H1 (cell line): ENCODE measurements at regions not wholly inside any gene's neighbourhood (a gene's known extent, or its start where the extent isn't known, plus 50 kb on each side); places are given as distances from the start of the nearest gene placed in this dataset.

Source experiments
- CTCF ChIA-PET: fragments of 300-600 bp; sonication (Branson Sonifier 250); formaldehyde crosslinking; loops from one replicate; lab custom pipeline; 2021; ENCODE audit not compliant: partially characterized antibody; lab: Charles Lee
- POLR2A ChIA-PET: fragments of 300-600 bp; sonication (Branson Sonifier 250); formaldehyde crosslinking; loops from one replicate; lab custom pipeline; 2021; ENCODE audit warnings: inconsistent platforms; ENCODE audit not compliant: partially characterized antibody; lab: Charles Lee
- DNase-seq, 2 experiments: peaks; one replicate each; pipeline versions ENCODE4 v3.0.0 to v3.0.0-alpha.2; 2010 to 2022; ENCODE audit warnings: low spot score in 2 of 2, low read depth in 1 of 2, mixed read lengths in 1 of 2
- FAIRE-seq: peaks from 2 replicates; lab custom pipeline; 2011; peaks lifted over from hg19 to GRCh38; lab: Jason Lieb, UNC
- H2AFZ ChIP-seq: 2 replicates; pipeline ENCODE4 v1.8.1; 2012; ENCODE audit warnings: low read length, inconsistent platforms
- H2AK5ac ChIP-seq: 2 replicates; pipeline ENCODE4 v1.6.1; 2013; ENCODE audit warnings: low read depth, low read length
- H2BK120ac ChIP-seq: replicated peaks from 2 replicates; pipeline ENCODE3; 2013; ENCODE audit warnings: low read depth, low read length, inconsistent platforms
- H2BK12ac ChIP-seq: 2 replicates; pipeline ENCODE4 v1.6.1; 2013; ENCODE audit warnings: low read depth, low read length
- H2BK15ac ChIP-seq: 2 replicates; pipeline ENCODE4 v1.6.1; 2013; ENCODE audit warnings: low read length
- H2BK20ac ChIP-seq: 2 replicates; pipeline ENCODE4 v1.6.1; 2013; ENCODE audit warnings: low read length
- H2BK5ac ChIP-seq: 2 replicates; pipeline ENCODE4 v1.6.1; 2013; ENCODE audit warnings: low read depth, low read length
- H3K14ac ChIP-seq: 2 replicates; pipeline ENCODE4 v1.6.1; 2013; ENCODE audit warnings: inconsistent platforms; ENCODE audit not compliant: insufficient read length
- H3K18ac ChIP-seq: 2 replicates; pipeline ENCODE4 v1.6.1; 2013; ENCODE audit warnings: low read length; ENCODE audit errors: extremely low read depth
- H3K23ac ChIP-seq: 2 replicates; pipeline ENCODE4 v1.6.1; 2013; ENCODE audit warnings: inconsistent platforms; ENCODE audit not compliant: insufficient read length
- H3K23me2 ChIP-seq: 2 replicates; pipeline ENCODE4 v1.6.1; 2013; ENCODE audit warnings: low read depth, low read length
- H3K27ac ChIP-seq: 2 replicates; pipeline ENCODE4 v1.6.1; 2011; ENCODE audit warnings: low read depth, low read length, inconsistent platforms
- H3K27me3 ChIP-seq, 4 experiments: replicated peaks in 1 of 4; 1 replicate in 1 of 4; 2 replicates in 3 of 4; pipeline versions ENCODE4 v1.6.1 to v1.8.1; 2011 to 2013; ENCODE audit warnings: low read length in 3 of 4, mild to moderate bottlenecking in 3 of 4, inconsistent platforms in 2 of 4, mixed read lengths in 2 of 4, moderate library complexity in 1 of 4; ENCODE audit not compliant: control insufficient read depth in 3 of 4, insufficient read depth in 3 of 4; ENCODE audit errors: extremely low read depth in 1 of 4
- H3K36me3 ChIP-seq, 4 experiments: 2 replicates each; pipeline versions ENCODE4 v1.6.1 to v1.8.1; 2011 to 2013; ENCODE audit warnings: mild to moderate bottlenecking in 4 of 4, low read length in 3 of 4, moderate library complexity in 2 of 4, control low read depth in 1 of 4, inconsistent platforms in 1 of 4; ENCODE audit not compliant: insufficient read depth in 4 of 4, control insufficient read depth in 2 of 4
- H3K4ac ChIP-seq: replicated peaks from 2 replicates; pipeline ENCODE3; 2013; ENCODE audit warnings: low read length, low read depth, mixed read lengths, inconsistent platforms; ENCODE audit not compliant: insufficient read length
- H3K4me1 ChIP-seq, 4 experiments: replicated peaks in 1 of 4; 1 replicate in 1 of 4; 2 replicates in 3 of 4; pipeline versions ENCODE4 v1.6.1 to v1.8.1; 2011 to 2013; ENCODE audit warnings: low read length in 3 of 4, inconsistent platforms in 2 of 4, mixed read lengths in 1 of 4; ENCODE audit not compliant: insufficient read depth in 4 of 4, control insufficient read depth in 3 of 4
- H3K4me2 ChIP-seq, 2 experiments: 2 replicates each; pipeline versions ENCODE4 v1.6.1 to v1.8.1; 2011 to 2013; ENCODE audit warnings: low read depth in 2 of 2, low read length in 2 of 2, control low read depth in 1 of 2, inconsistent platforms in 1 of 2, mild to moderate bottlenecking in 1 of 2; ENCODE audit not compliant: insufficient read depth in 1 of 2
- H3K4me3 ChIP-seq, 4 experiments: fragments of 200-600, 300-600 bp in 1 of 4; sonication (generic), shearing (Covaris generic), sonication (Bioruptor Twin) in 1 of 4; 2 replicates each; pipeline versions ENCODE4 v1.5.1 to v1.8.1; 2011 to 2016; ENCODE audit warnings: low read length in 4 of 4, low read depth in 3 of 4, control low read depth in 2 of 4, inconsistent platforms in 2 of 4, mild to moderate bottlenecking in 2 of 4, mixed read lengths in 1 of 4, moderate library complexity in 1 of 4; ENCODE audit not compliant: insufficient read depth in 2 of 4; ENCODE audit errors: extremely low read depth in 1 of 4
- H3K56ac ChIP-seq: replicated peaks from 2 replicates; pipeline ENCODE3; 2013; ENCODE audit warnings: low read depth, mild to moderate bottlenecking, mixed read lengths, low read length, inconsistent platforms; ENCODE audit not compliant: insufficient read length
- H3K79me1 ChIP-seq: 2 replicates; pipeline ENCODE4 v1.6.1; 2013; ENCODE audit warnings: low read depth, low read length, control low read depth
- H3K79me2 ChIP-seq, 2 experiments: 2 replicates each; pipeline versions ENCODE4 v1.6.1 to v1.8.1; 2012 to 2013; ENCODE audit warnings: low read length in 2 of 2, mild to moderate bottlenecking in 2 of 2, inconsistent platforms in 1 of 2; ENCODE audit not compliant: insufficient read depth in 2 of 2, control insufficient read depth in 1 of 2
- H3K9ac ChIP-seq, 4 experiments: replicated peaks in 1 of 4; 1 replicate in 1 of 4; 2 replicates in 3 of 4; pipeline versions ENCODE4 v1.6.1 to v1.8.1; 2011 to 2013; ENCODE audit warnings: low read depth in 3 of 4, low read length in 3 of 4, control low read depth in 2 of 4, mild to moderate bottlenecking in 2 of 4, moderate library complexity in 2 of 4, inconsistent platforms in 1 of 4; ENCODE audit errors: extremely low read depth in 1 of 4
- H3K9me3 ChIP-seq, 2 experiments: 2 replicates each; pipeline versions ENCODE4 v1.6.1 to v1.8.1; 2012 to 2013; ENCODE audit warnings: mild to moderate bottlenecking in 2 of 2, moderate library complexity in 2 of 2, control low read depth in 1 of 2, inconsistent platforms in 1 of 2, low read depth in 1 of 2, low read length in 1 of 2, mixed read lengths in 1 of 2; ENCODE audit not compliant: insufficient read depth in 2 of 2
- H4K20me1 ChIP-seq, 2 experiments: replicated peaks in 1 of 2; 2 replicates each; pipeline versions ENCODE3 to v1.8.1; 2011 to 2013; ENCODE audit warnings: inconsistent platforms in 2 of 2, low read length in 2 of 2, mild to moderate bottlenecking in 1 of 2; ENCODE audit not compliant: insufficient read depth in 2 of 2, control insufficient read depth in 1 of 2
- H4K5ac ChIP-seq: 2 replicates; pipeline ENCODE4 v1.6.1; 2013; ENCODE audit warnings: low read length, low read depth, mixed read lengths, inconsistent platforms; ENCODE audit not compliant: insufficient read length
- H4K8ac ChIP-seq: 2 replicates; pipeline ENCODE4 v1.8.0; 2013; ENCODE audit warnings: mild to moderate bottlenecking, moderate library complexity, low read length, inconsistent platforms; ENCODE audit not compliant: insufficient read depth; ENCODE audit errors: extremely low read depth
- H4K91ac ChIP-seq: replicated peaks from 2 replicates; pipeline ENCODE3; 2013; ENCODE audit warnings: low read length, mixed read lengths, inconsistent platforms; ENCODE audit not compliant: insufficient read length
- CBX8 ChIP-seq: fragments of 300-800, 300-1000 bp; sonication (generic); IDR thresholded peaks from 2 replicates; pipeline ENCODE4 v1.7.1; 2016; ENCODE audit warnings: low read depth, low read length, borderline replicate concordance
- CEBPB ChIP-seq: IDR thresholded peaks from 2 replicates; pipeline ENCODE4 v1.6.1; 2012; ENCODE audit warnings: low read depth, low read length
- CTCF ChIP-seq, 3 experiments: IDR thresholded peaks; 1 replicate in 2 of 3; 2 replicates in 1 of 3; pipeline versions ENCODE4 v1.5.1 to v1.6.1; 2011; ENCODE audit warnings: low read length in 3 of 3, mild to moderate bottlenecking in 3 of 3, inconsistent platforms in 2 of 3, low read depth in 1 of 3, moderate library complexity in 1 of 3; ENCODE audit not compliant: insufficient read depth in 1 of 3; ENCODE audit errors: control extremely low read depth in 1 of 3
- E2F6 ChIP-seq: IDR thresholded peaks from 2 replicates; pipeline ENCODE4 v1.6.1; 2012; ENCODE audit warnings: inconsistent platforms
- NANOG ChIP-seq: IDR thresholded peaks from 2 replicates; pipeline ENCODE4 v1.6.1; 2011; ENCODE audit warnings: low read length, low read depth, mild to moderate bottlenecking, inconsistent platforms; ENCODE audit not compliant: insufficient read depth, poor library complexity, severe bottlenecking
- RAD21 ChIP-seq, 2 experiments: IDR thresholded peaks in 1 of 2; conservative IDR thresholded peaks in 1 of 2; 2 replicates each; pipeline ENCODE4 v1.6.1; 2011; ENCODE audit warnings: low read depth in 2 of 2, low read length in 2 of 2, improper control_type of control experiment in 1 of 2, inconsistent platforms in 1 of 2, mild to moderate bottlenecking in 1 of 2, moderate library complexity in 1 of 2
- SP2 ChIP-seq: IDR thresholded peaks from 2 replicates; pipeline ENCODE4 v1.6.1; 2012; ENCODE audit warnings: mild to moderate bottlenecking, low read length, inconsistent platforms
- SP4 ChIP-seq: IDR thresholded peaks from 2 replicates; pipeline ENCODE4 v1.6.1; 2012; ENCODE audit warnings: low read length, inconsistent platforms
- SRF ChIP-seq: IDR thresholded peaks from 2 replicates; pipeline ENCODE4 v1.6.1; 2011; ENCODE audit warnings: mild to moderate bottlenecking, low read depth, low read length, moderate library complexity
- SUZ12 ChIP-seq: fragments of 200-600 bp; sonication (generic); IDR thresholded peaks from 2 replicates; pipeline ENCODE4 v1.6.1; 2012; ENCODE audit warnings: mild to moderate bottlenecking, inconsistent platforms, low read length, moderate library complexity, mixed read lengths
- TBP ChIP-seq: IDR thresholded peaks from 2 replicates; pipeline ENCODE4 v1.6.1; 2011; ENCODE audit warnings: low read depth, low read length, improper control_type of control experiment
- YY1 ChIP-seq: IDR thresholded peaks from 2 replicates; pipeline ENCODE4 v1.6.1; 2011; ENCODE audit warnings: low read depth, mild to moderate bottlenecking, low read length
- WGBS, 2 experiments: shearing (Covaris generic) in 1 of 2; methylation state at CpG; one replicate each; pipeline versions ENCODE4 v1.1.6 to v1.1.7; 2013 to 2015; ENCODE audit warnings: low lambda C conversion rate in 2 of 2, mixed read lengths in 2 of 2, inconsistent platforms in 1 of 2, low coverage in 1 of 2, missing lambda C conversion rate in 1 of 2; ENCODE audit not compliant: insufficient replicate concordance in 2 of 2, insufficient coverage in 1 of 2, insufficient read length in 1 of 2; ENCODE audit errors: extremely low coverage in 1 of 2, missing lambda C conversion rate in 1 of 2; 5-methylcytosine and 5-hydroxymethylcytosine counted together

GRCh38 chr1:187773168-187773567 lies 944.4 kb downstream of the PLA2G4A start:
- no peaks in the 10 kb centered on the region for H3K23me2 ChIP-seq
- H3K79me1 ChIP-seq = no peaks in the 10 kb centered on the region
- no peak overlapping the region for H3K4me3 ChIP-seq
- H2BK15ac ChIP-seq = no peak overlapping the region
- no peak overlapping the region for H3K56ac ChIP-seq
- no peak overlapping the region for H3K14ac ChIP-seq
- H3K27me3 ChIP-seq = no peaks in the 10 kb centered on the region
- POLR2A ChIA-PET = no interaction called here
- H4K5ac ChIP-seq = no peak overlapping the region
- H3K27ac ChIP-seq = no peak overlapping the region
- WGBS, 2 experiments = 83% methylated on average over 5 of the region's 5 CpGs; no CpG with 5 or more reads in 1 of the 2 experiments
- H2BK120ac ChIP-seq = no peak overlapping the region
- no peaks in the 10 kb centered on the region for H3K9me3 ChIP-seq
- H2AK5ac ChIP-seq = no peak overlapping the region
- FAIRE-seq (no peak), DNase-seq (no peak)
- no peak overlapping the region for H2BK5ac ChIP-seq
- no peaks in the 10 kb centered on the region for H4K20me1 ChIP-seq
- no peak overlapping the region for H2AFZ ChIP-seq
- H3K18ac ChIP-seq = no peak overlapping the region
- no peak overlapping the region for H3K23ac ChIP-seq
- H4K8ac ChIP-seq = no peak overlapping the region
- no peak overlapping the region for H3K9ac ChIP-seq
- CTCF ChIA-PET = no interaction called here
- no peaks in the 10 kb centered on the region for H3K4me1 ChIP-seq
- no peaks in the 10 kb centered on the region for H3K79me2 ChIP-seq
- no peak overlapping the region for H2BK12ac ChIP-seq
- H2BK20ac ChIP-seq = no peak overlapping the region
- no peak overlapping the region for H3K4me2 ChIP-seq
- H3K36me3 ChIP-seq = no peaks in the 10 kb centered on the region
- no peak overlapping the region for H4K91ac ChIP-seq
- no peak overlapping the region for H3K4ac ChIP-seq
- no peak for TF ChIP-seq TBP
- no peak for TF ChIP-seq SRF
- TF ChIP-seq YY1 = no peak
- no peak for TF ChIP-seq SP4
- TF ChIP-seq CTCF (IDR thresholded peaks at IDR 0.05; ENCODE audit: control extremely low read depth in 1 of 3, insufficient read depth in 1 of 3, low read depth in 1 of 3, low read length in 3 of 3) = no peak
- TF ChIP-seq SP2 = no peak
- no peak for TF ChIP-seq E2F6
- no peak for TF ChIP-seq NANOG
- no peak for TF ChIP-seq CEBPB
- no peak for TF ChIP-seq CBX8
- no peak for TF ChIP-seq SUZ12
- TF ChIP-seq RAD21 (IDR thresholded peaks at IDR 0.05 in 1 of 2, conservative IDR thresholded peaks at IDR 0.05 in 1 of 2; ENCODE audit: low read depth in 2 of 2, low read length in 2 of 2) = no peak
